CD14-positive monocyte (primary cell): ENCODE measurements at regions not wholly inside any gene's neighbourhood (a gene's known extent, or its start where the extent isn't known, plus 50 kb on each side); places are given as distances from the start of the nearest gene placed in this dataset.

ENCODE experiments used
- DNase-seq, 3 donors: peaks; one replicate each; pipeline ENCODE4 v3.0.0-alpha.2; 2011 to 2022
- H2AFZ ChIP-seq: 2 replicates; pipeline ENCODE4 v1.6.0; 2012; ENCODE audit warnings: mild to moderate bottlenecking, low read depth, low read length, inconsistent platforms; ENCODE audit not compliant: insufficient read depth, poor library complexity, severe bottlenecking
- H3K27ac ChIP-seq, 2 donors: 1 replicate in 1 of 2; 2 replicates in 1 of 2; pipeline ENCODE4 v1.5.1; 2012 to 2013; ENCODE audit warnings: low read length in 2 of 2, control low read depth in 1 of 2, inconsistent platforms in 1 of 2, low read depth in 1 of 2, mild to moderate bottlenecking in 1 of 2
- H3K27me3 ChIP-seq, 2 donors: one replicate each; pipeline versions ENCODE4 v1.6.0 to v1.6.1; 2011 to 2013; ENCODE audit warnings: low read length in 2 of 2; ENCODE audit not compliant: control insufficient read depth in 2 of 2, insufficient read depth in 2 of 2
- H3K36me3 ChIP-seq, 2 donors: replicated peaks in 1 of 2; 1 replicate in 1 of 2; 2 replicates in 1 of 2; pipeline versions ENCODE4 v1.5.1 to v1.6.1; 2012 to 2013; ENCODE audit warnings: low read length in 2 of 2, control low read depth in 1 of 2, inconsistent platforms in 1 of 2, mild to moderate bottlenecking in 1 of 2; ENCODE audit not compliant: insufficient read depth in 2 of 2, control insufficient read depth in 1 of 2
- H3K4me1 ChIP-seq, 2 donors: 1 replicate in 1 of 2; 2 replicates in 1 of 2; pipeline versions ENCODE4 v1.5.1 to v1.6.1; 2012 to 2013; ENCODE audit warnings: low read length in 2 of 2, control low read depth in 1 of 2, inconsistent platforms in 1 of 2, mild to moderate bottlenecking in 1 of 2, moderate library complexity in 1 of 2; ENCODE audit not compliant: insufficient read depth in 2 of 2, control insufficient read depth in 1 of 2
- H3K4me2 ChIP-seq: replicated peaks from 2 replicates; pipeline ENCODE3; 2012; ENCODE audit warnings: low read length, moderate library complexity, mild to moderate bottlenecking; ENCODE audit not compliant: poor library complexity, severe bottlenecking; ENCODE audit errors: extremely low read depth
- H3K4me3 ChIP-seq, 3 experiments: fragments of 200-600 bp in 1 of 3; sonication (generic) in 1 of 3; replicated peaks in 1 of 3; 1 replicate in 2 of 3; 2 replicates in 1 of 3; pipeline ENCODE4 v1.5.1; 2011 to 2013; ENCODE audit warnings: low read length in 3 of 3, mild to moderate bottlenecking in 3 of 3, control low read depth in 2 of 3, low read depth in 2 of 3, inconsistent platforms in 1 of 3, moderate library complexity in 1 of 3
- H3K79me2 ChIP-seq: 2 replicates; pipeline ENCODE4 v1.6.0; 2012; ENCODE audit warnings: mild to moderate bottlenecking, control low read depth, inconsistent platforms, low read length, moderate library complexity; ENCODE audit not compliant: insufficient read depth
- H3K9ac ChIP-seq: 2 replicates; pipeline ENCODE4 v1.6.0; 2017; ENCODE audit warnings: low read length, mild to moderate bottlenecking; ENCODE audit not compliant: insufficient read depth, poor library complexity, severe bottlenecking
- H3K9me3 ChIP-seq, 2 donors: replicated peaks in 1 of 2; 1 replicate in 1 of 2; 2 replicates in 1 of 2; pipeline versions ENCODE4 v1.5.1 to v1.6.1; 2012 to 2013; ENCODE audit warnings: low read length in 2 of 2, control low read depth in 1 of 2; ENCODE audit not compliant: control insufficient read depth in 1 of 2, insufficient read depth in 1 of 2
- H4K20me1 ChIP-seq: 2 replicates; pipeline ENCODE4 v1.6.0; 2012; ENCODE audit warnings: mild to moderate bottlenecking, low read length, control low read depth, moderate library complexity; ENCODE audit not compliant: insufficient read depth
- H3K27ac Mint-ChIP-seq, 7 donors: one replicate each; pipeline ENCODE4 v1.8.0; 2020; ENCODE audit warnings: mild to moderate bottlenecking in 7 of 7, mixed read lengths in 7 of 7, moderate library complexity in 6 of 7, inconsistent platforms in 2 of 7
- H3K27me3 Mint-ChIP-seq, 3 donors: one replicate each; pipeline ENCODE4 v1.8.0; 2021 to 2022; ENCODE audit warnings: low read depth in 3 of 3, mild to moderate bottlenecking in 3 of 3, mixed read lengths in 3 of 3, moderate library complexity in 3 of 3, inconsistent platforms in 1 of 3
- H3K36me3 Mint-ChIP-seq, 2 donors: one replicate each; pipeline ENCODE4 v1.8.0; 2020; ENCODE audit warnings: mixed read lengths in 2 of 2, inconsistent platforms in 1 of 2, mild to moderate bottlenecking in 1 of 2
- H3K4me1 Mint-ChIP-seq: one replicate; pipeline ENCODE4 v1.8.0; 2020; ENCODE audit warnings: mild to moderate bottlenecking, mixed read lengths
- H3K4me3 Mint-ChIP-seq, 2 donors: one replicate each; pipeline ENCODE4 v1.8.0; 2020; ENCODE audit warnings: mild to moderate bottlenecking in 2 of 2, mixed read lengths in 2 of 2, moderate library complexity in 1 of 2
- H3K9me3 Mint-ChIP-seq, 7 donors: one replicate each; pipeline ENCODE4 v1.8.0; 2020 to 2022; ENCODE audit warnings: mixed read lengths in 7 of 7, mild to moderate bottlenecking in 6 of 7, moderate library complexity in 6 of 7, inconsistent platforms in 2 of 7
- WGBS: methylation state at CpG from one replicate; pipeline ENCODE4 v1.1.5; 2013; ENCODE audit warnings: missing lambda C conversion rate; ENCODE audit not compliant: insufficient coverage; 5-methylcytosine and 5-hydroxymethylcytosine counted together
- intact Hi-C, 2 donors: fragments of 100-400 bp; cut with micrococcal nuclease; formaldehyde crosslinking; loops; one replicate each; pipeline versions ENCODE4 v1.15.0 to v1.15.1; 2023
- TF ChIP-seq, protein P1 (sequence below): fragments of 200-600 bp; IDR thresholded peaks from one replicate; pipeline ENCODE4 v1.8.0; 2022; ENCODE audit warnings: antibody characterized with exemption, mild to moderate bottlenecking

DNA sequence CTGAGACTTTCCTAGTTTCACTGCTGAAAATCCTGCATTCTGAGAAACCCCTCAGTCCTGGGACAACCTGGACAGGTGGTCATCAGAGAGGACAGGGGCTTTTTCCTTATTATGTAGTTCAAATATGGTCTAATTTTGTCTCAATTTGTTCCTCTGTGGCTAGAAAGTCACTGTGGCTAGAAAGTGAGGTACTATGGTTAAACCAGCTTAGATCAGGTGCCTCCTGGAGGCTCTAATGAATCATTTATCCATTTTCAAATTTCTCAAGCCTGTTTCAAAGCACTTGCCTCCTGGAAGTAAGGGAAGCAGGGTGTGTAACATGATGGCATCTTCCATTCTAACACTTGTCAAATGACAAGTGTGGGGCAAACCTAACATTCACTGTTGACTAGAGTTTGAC is 326.8 kb downstream of the PIK3C3 start:
- DNase-seq, result no peak
- Histone ChIP-seq H3K9ac (no peak overlapping the region), H3K4me2 (no peak overlapping the region), H4K20me1 (no peaks in the 10 kb centered on the region), H3K4me1 (no peaks in the 10 kb centered on the region), H3K27ac (no peak overlapping the region), H3K9me3 (no peaks in the 10 kb centered on the region), H3K79me2 (no peaks in the 10 kb centered on the region), H3K4me3 (no peak overlapping the region), H3K27me3 (no peaks in the 10 kb centered on the region), H3K36me3 (no peaks in the 10 kb centered on the region), H2AFZ (no peak overlapping the region)
- H3K4me3 Mint-ChIP-seq, result no peak overlapping the region
- peaks cover 2 to 4% (median 2%) of the 10 kb centered on the region in 3 donors for H3K27me3 Mint-ChIP-seq
- H3K9me3 Mint-ChIP-seq, result peaks cover 0 to 2% (median 0%) of the 10 kb centered on the region in 7 donors
- no peaks in the 10 kb centered on the region for H3K36me3 Mint-ChIP-seq
- H3K27ac Mint-ChIP-seq, result no peak overlapping the region
- TF ChIP-seq, protein P1, sequence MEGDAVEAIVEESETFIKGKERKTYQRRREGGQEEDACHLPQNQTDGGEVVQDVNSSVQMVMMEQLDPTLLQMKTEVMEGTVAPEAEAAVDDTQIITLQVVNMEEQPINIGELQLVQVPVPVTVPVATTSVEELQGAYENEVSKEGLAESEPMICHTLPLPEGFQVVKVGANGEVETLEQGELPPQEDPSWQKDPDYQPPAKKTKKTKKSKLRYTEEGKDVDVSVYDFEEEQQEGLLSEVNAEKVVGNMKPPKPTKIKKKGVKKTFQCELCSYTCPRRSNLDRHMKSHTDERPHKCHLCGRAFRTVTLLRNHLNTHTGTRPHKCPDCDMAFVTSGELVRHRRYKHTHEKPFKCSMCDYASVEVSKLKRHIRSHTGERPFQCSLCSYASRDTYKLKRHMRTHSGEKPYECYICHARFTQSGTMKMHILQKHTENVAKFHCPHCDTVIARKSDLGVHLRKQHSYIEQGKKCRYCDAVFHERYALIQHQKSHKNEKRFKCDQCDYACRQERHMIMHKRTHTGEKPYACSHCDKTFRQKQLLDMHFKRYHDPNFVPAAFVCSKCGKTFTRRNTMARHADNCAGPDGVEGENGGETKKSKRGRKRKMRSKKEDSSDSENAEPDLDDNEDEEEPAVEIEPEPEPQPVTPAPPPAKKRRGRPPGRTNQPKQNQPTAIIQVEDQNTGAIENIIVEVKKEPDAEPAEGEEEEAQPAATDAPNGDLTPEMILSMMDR, result no peak
- intact Hi-C loops, result no loop called here
- no peaks in the 10 kb centered on the region for H3K4me1 Mint-ChIP-seq

DNA sequence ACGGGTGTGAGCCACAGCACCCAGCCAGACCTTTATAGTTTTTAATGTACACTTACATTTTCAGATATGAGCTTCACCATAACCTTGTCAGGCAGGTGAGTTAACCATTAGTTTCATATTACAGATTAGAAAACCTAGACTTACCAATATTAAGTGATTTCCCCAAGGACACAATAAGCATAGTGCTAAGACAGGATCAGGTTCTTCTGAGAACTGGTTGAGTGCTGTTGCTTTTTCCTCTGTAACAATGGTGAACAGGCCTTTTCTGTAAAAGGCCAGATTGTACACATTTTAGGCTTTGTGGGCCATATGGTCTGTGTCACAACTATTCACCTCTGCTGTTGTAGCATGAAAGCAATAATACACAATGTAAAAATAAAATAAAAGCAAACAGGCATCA is 332.0 kb downstream of the PIK3C3 start:
- DNase-seq, result no peak
- TF ChIP-seq, protein P1, result no peak
- Mint-ChIP-seq H3K9me3 (no peaks in the 10 kb centered on the region), H3K4me3 (no peak overlapping the region), H3K4me1 (no peaks in the 10 kb centered on the region), H3K27ac (no peak overlapping the region), H3K27me3 (peaks cover 0 to 2% (median 2%) of the 10 kb centered on the region in 3 donors), H3K36me3 (no peaks in the 10 kb centered on the region)
- Histone ChIP-seq H2AFZ (no peak overlapping the region), H4K20me1 (no peaks in the 10 kb centered on the region), H3K9ac (no peak overlapping the region), H3K79me2 (no peaks in the 10 kb centered on the region), H3K27me3 (no peaks in the 10 kb centered on the region), H3K4me2 (no peak overlapping the region), H3K9me3 (no peaks in the 10 kb centered on the region), H3K4me1 (no peaks in the 10 kb centered on the region), H3K36me3 (no peaks in the 10 kb centered on the region), H3K27ac (no peak overlapping the region), H3K4me3 (no peak overlapping the region)
- WGBS, result no CpG with 5 or more reads among the region's 1 CpG
- intact Hi-C loops, result no loop called here
